NCI-H1694 (cell line): ENCODE measurements at regions not wholly inside any gene's neighbourhood (a gene's known extent, or its start where the extent isn't known, plus 50 kb on each side); places are given as distances from the start of the nearest gene placed in this dataset.
A peak's percentile ranks its signal among the peaks of the same experiment; 100 is the strongest.

Experiments used
- DNase-seq: peaks from one replicate; lab custom pipeline; 2025; lab: John Stamatoyannopoulos, UW

GRCh38 chr6:90720404-90720803 is 133.5 kb upstream of the MAP3K7 start:
- no peak for DNase-seq

GRCh38 chr6:90719321-90720195 is 132.7 kb upstream of the MAP3K7 start:
- DNase-seq: no peak

- DNase-seq: no peak
These were observed 129.5 kb upstream of the MAP3K7 start for GRCh38 chr6:90716376-90716775.

GRCh38 chr6:90715093-90715655 is 128.3 kb upstream of the MAP3K7 start:
- DNase-seq: no peak

GRCh38 chr6:90714319-90714718 is 127.4 kb upstream of the MAP3K7 start:
- no peak for DNase-seq

GRCh38 chr6:90712114-90712513 is 125.2 kb upstream of the MAP3K7 start:
- no peak for DNase-seq

- no peak for DNase-seq
These were observed 122.6 kb upstream of the MAP3K7 start for GRCh38 chr6:90709431-90709996.

GRCh38 chr6:90708206-90708737 is 121.4 kb upstream of the MAP3K7 start:
- no peak for DNase-seq

GRCh38 chr6:90707246-90707645 is 120.4 kb upstream of the MAP3K7 start:
- no peak for DNase-seq

- DNase-seq: no peak
These were observed 116.5 kb upstream of the MAP3K7 start for GRCh38 chr6:90703336-90703735.

GRCh38 chr6:90701926-90702325 is 115.1 kb upstream of the MAP3K7 start:
- no peak for DNase-seq

GRCh38 chr6:90701146-90701781 is 114.4 kb upstream of the MAP3K7 start:
- DNase-seq: no peak

GRCh38 chr6:90695316-90695715 is 108.4 kb upstream of the MAP3K7 start:
- no peak for DNase-seq

- DNase-seq: no peak
These were observed 107.9 kb upstream of the MAP3K7 start for GRCh38 chr6:90694802-90695201.

- DNase-seq: no peak
These were observed 105.0 kb upstream of the MAP3K7 start for GRCh38 chr6:90691823-90692222.

GRCh38 chr6:90689172-90689571 is 102.3 kb upstream of the MAP3K7 start:
- DNase-seq: no peak

- DNase-seq: no peak
These were observed 101.0 kb upstream of the MAP3K7 start for GRCh38 chr6:90687775-90688380.

- no peak for DNase-seq
These were observed 95.0 kb upstream of the MAP3K7 start for GRCh38 chr6:90681863-90682262.

GRCh38 chr6:90678049-90678779 is 91.3 kb upstream of the MAP3K7 start:
- DNase-seq: peak; percentile 6

- peak; percentile 97 for DNase-seq
These were observed 90.6 kb upstream of the MAP3K7 start for GRCh38 chr6:90677440-90677839.

GRCh38 chr6:90676516-90677300 is 89.8 kb upstream of the MAP3K7 start:
- DNase-seq: no peak
